Stromal cell of bone marrow (primary cell): ENCODE measurements at regions not wholly inside any gene's neighbourhood (a gene's known extent, or its start where the extent isn't known, plus 50 kb on each side); places are given as distances from the start of the nearest gene placed in this dataset.

Experiments used
- DNase-seq: peaks from one replicate; pipeline ENCODE4 v3.0.0-alpha.2; 2012; ENCODE audit warnings: low read depth

GRCh38 chr12:13841358-13841757, 140.0 kb downstream of the GRIN2B start:
- no peak for DNase-seq

- no peak for DNase-seq
Observed at GRCh38 chr12:13839365-13840336, 141.8 kb downstream of the GRIN2B start.

- no peak for DNase-seq
Observed at GRCh38 chr12:13836099-13836498, 145.3 kb downstream of the GRIN2B start.

GRCh38 chr12:13835652-13836051, 145.8 kb downstream of the GRIN2B start:
- no peak for DNase-seq

- DNase-seq: no peak
Observed at GRCh38 chr12:13834241-13834640, 147.2 kb downstream of the GRIN2B start.

- no peak for DNase-seq
Observed at GRCh38 chr12:13817131-13817530, 164.3 kb downstream of the GRIN2B start.

GRCh38 chr12:13816394-13816793, 165.0 kb downstream of the GRIN2B start:
- DNase-seq: no peak

GRCh38 chr12:13812168-13812567, 169.2 kb downstream of the GRIN2B start:
- DNase-seq: no peak

- DNase-seq: no peak
Observed at GRCh38 chr12:13811061-13811460, 170.3 kb downstream of the GRIN2B start.

- DNase-seq: no peak
Observed at GRCh38 chr12:13805041-13805440, 176.4 kb downstream of the GRIN2B start.

GRCh38 chr12:13801543-13801942, 179.9 kb downstream of the GRIN2B start:
- DNase-seq: no peak

GRCh38 chr12:13799574-13799973, 181.8 kb downstream of the GRIN2B start:
- DNase-seq: no peak

- DNase-seq: no peak
Observed at GRCh38 chr12:13798162-13798561, 183.2 kb downstream of the GRIN2B start.

- DNase-seq: no peak
Observed at GRCh38 chr12:13794706-13795105, 186.7 kb downstream of the GRIN2B start.

- no peak for DNase-seq
Observed at GRCh38 chr12:13790317-13790716, 191.1 kb downstream of the GRIN2B start.

- no peak for DNase-seq
Observed at GRCh38 chr12:13788626-13789025, 192.8 kb downstream of the GRIN2B start.

GRCh38 chr12:13786646-13787045, 194.8 kb downstream of the GRIN2B start:
- DNase-seq: no peak

GRCh38 chr12:13784504-13784903, 196.9 kb downstream of the GRIN2B start:
- DNase-seq: no peak

- DNase-seq: no peak
Observed at GRCh38 chr12:13780453-13780852, 200.9 kb downstream of the GRIN2B start.

- no peak for DNase-seq
Observed at GRCh38 chr12:13777374-13777773, 204.0 kb downstream of the GRIN2B start.

- DNase-seq: no peak
Observed at GRCh38 chr12:13772264-13772663, 209.1 kb downstream of the GRIN2B start.

- DNase-seq: no peak
Observed at GRCh38 chr12:13770576-13770975, 210.8 kb downstream of the GRIN2B start.

- no peak for DNase-seq
Observed at GRCh38 chr12:13769966-13770365, 211.4 kb downstream of the GRIN2B start.

- no peak for DNase-seq
Observed at GRCh38 chr12:13769273-13769672, 212.1 kb downstream of the GRIN2B start.
